CD4-positive, alpha-beta T cell treated with Interleukin-15 for 1 hour (primary cell): ENCODE measurements at regions not wholly inside any gene's neighbourhood (a gene's known extent, or its start where the extent isn't known, plus 50 kb on each side); places are given as distances from the start of the nearest gene placed in this dataset.
"Not testable (repeated sequence)": the region's sequence is repeated elsewhere in the genome, so short reads cannot be mapped to it uniquely, and the experiment has no call there.

Experiments used
- DNase-seq: peaks from one replicate; pipeline ENCODE4 v3.0.0-alpha.2; 2020

DNA sequence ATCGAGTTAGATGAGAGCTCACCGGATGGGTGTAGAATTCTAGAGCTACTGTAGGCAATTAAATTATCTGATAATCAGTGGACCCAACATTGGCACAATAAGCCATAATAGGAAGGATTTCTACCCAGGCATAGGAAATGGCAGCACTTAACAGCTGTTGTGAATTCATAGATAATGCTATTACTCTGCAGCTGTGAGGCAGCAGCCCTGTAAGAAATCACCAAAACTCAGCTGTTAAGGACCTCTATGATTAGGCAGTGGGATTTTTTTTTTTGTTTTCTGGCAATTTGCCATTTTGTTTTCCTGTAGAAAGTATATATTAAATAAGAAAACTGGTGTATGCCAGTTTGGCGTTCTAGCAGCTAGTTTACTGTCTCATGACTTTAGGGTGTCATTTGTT is 609.1 kb upstream of the SLC35B3 start:
- no peak for DNase-seq

DNA sequence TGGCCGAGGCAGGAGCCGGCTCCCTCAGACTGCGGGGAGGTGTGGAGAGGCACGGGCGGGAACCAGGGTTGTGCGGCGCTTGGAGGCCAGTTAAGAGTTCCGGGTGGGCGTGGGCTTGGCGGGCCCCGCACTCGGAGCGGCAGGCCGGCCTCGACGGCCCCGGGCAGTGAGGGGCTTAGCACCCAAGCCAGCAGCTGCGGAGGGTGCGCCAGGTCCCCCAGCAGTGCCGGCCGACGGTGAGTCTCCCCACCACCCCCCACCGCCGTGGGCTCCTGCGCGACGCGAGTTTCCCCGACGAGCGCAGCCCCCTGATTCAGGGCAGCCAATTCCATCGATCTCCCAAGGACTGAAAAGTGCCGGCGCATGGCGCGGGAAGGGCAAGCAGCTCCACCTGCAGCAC is 605.4 kb upstream of the SLC35B3 start:
- no peak for DNase-seq

DNA sequence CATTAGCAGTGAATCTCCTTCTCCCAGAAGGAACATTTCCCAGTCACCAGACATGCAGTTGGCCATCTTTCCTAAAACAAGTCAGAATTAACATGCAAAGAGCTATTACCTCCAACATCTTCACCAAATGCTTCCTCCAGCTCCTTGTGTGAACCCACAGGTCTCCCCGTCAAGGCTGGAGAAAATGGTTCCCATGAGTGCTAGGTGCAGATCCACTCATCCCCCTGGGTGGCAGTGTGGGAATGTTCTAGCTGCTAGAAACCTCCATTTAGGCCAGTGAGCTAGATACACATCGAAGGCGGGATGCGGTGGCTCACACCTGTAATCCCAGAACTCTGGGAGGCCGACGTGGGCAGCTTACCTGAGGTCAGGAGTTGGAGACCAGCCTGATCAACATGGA is 603.9 kb upstream of the SLC35B3 start:
- no peak for DNase-seq

DNA sequence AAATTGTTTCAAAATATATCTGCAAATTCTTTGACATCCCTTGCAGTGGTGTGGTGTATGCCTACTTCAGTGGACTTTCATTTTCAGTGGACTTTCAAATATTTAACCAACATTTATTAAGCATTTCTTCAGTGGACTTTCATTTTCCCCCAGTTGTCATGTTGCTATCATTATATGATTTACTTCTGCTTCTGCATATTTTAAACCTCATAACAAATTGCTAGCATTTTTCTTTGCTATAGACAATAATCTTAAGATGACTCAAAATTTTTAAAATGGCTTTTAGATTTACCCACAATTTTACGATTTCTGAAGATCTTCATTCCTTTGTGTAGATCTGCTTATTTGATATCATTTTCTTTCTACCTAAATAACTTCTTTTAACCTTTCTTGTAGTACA is 592.7 kb upstream of the SLC35B3 start:
- no peak for DNase-seq

DNA sequence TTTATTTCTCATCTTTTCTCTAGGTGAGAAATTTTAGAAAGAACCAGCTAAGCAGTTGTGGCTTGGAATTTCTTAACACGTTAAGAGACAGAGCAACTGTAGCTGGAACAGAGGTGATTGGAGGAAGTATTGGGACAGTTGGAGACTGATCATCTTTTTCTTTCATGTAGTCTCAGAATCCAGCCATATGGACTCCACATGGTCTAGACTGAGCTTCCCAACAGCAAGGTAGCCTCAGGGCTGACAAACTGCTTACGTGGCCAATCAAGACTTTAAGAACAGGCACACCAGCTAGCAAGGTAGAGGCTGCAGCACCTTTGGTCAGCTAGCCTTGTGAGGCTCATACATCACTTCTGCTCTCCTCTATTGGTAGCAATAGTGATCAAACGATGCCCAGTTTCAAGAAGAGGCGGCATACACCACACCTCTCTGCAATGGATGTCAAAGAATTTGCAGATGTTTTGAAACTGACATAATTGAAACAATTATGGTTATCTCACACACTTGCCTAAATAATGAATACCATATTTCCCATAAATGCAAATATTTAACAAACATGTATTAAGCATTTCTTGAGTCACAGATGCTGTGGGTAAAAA is 590.5 kb upstream of the SLC35B3 start:
- DNase-seq = no peak

DNA sequence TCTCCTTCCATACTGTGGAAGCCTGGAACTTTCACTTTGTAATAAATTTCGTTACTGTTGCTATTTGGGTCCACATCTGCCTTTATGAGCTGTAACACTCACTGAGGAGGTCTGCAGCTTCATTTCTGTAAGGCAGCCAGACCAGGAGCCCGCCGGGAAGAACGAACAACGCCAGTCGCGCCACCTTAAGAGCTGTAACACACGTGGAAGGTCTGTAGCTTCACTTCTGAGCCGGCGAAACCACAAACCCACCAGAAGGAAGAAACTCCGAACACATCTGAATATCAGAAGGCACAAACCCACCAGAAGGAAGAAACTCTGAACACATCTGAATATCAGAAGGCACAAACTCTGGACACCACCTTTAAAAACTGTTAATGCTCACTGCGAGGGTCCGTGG is 589.9 kb upstream of the SLC35B3 start:
- DNase-seq = no peak

DNA sequence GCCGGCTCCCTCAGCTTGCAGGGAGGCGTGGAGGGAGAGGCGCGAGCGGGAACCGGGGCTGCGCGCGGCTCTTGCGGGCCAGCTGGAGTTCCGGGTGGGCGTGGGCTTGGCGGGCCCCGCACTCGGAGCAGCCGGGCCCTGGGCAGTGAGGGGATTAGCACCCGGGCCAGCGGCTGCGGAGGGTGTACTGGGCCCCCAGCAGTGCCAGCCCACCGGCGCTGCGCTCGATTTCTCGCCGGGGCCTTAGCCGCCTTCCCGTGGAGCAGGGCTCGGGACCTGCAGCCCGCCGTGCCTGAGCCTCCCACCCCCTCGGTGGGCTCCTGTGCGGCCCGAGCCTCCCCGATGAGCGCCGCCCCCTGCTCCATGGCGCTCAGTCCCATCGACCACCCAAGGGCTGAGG is 588.9 kb upstream of the SLC35B3 start:
- not testable (repeated sequence) for DNase-seq

DNA sequence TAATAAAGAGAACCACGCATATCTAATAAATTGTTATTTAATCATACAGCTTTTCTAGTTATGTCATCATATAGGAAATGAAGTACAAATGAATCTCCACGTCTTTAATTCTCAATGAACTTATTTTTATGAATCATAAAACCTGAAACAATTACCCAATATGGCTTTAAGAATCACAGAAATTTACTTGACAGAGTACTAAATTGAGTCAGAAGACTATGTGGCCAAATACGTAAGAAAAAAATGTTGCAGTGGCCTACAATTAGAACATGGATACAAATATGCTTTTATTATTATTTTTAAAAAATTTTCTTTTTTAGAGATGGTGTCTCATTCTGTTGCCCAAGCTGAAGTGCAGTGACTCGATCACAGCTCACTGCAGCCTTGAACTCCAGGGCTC is 584.7 kb upstream of the SLC35B3 start:
- DNase-seq = no peak

DNA sequence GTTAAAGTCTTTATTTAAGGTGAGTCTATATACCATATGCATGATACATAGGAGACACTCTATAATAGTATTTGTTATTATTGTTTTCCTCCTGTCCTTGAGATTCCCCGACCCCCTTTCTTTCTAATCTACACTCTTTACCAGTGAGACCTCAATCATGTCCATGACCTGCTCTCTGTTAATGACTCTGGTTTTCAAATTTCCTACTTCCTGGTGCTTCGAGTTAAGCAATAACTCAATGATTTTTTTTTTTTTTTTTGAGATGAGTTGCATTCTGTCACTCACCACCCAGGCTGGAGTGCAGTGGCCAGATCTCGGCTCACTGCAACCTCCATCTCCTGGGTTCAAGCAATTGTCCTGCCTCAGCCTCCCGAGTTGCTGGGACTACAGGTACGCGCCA is 574.6 kb upstream of the SLC35B3 start:
- DNase-seq = no peak

DNA sequence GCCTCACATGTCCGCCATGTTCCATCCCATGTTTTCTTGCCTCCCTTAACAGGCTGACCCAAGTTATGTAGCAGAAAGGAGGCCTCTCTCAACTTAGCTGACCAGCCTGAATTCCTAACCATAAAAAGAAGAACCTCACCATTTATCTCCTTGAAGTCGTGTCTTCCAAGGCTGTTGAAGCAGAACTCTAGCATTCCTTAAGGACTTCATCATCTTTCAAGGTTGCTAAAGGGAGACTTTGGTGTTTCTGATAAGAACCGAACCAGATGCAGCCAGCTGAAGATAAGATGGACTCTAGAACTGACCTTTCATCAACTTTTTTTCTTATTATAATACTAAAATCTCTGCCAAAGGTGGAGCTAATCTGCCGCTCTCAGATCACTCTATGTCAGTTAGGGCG is 571.7 kb upstream of the SLC35B3 start:
- DNase-seq = no peak

DNA sequence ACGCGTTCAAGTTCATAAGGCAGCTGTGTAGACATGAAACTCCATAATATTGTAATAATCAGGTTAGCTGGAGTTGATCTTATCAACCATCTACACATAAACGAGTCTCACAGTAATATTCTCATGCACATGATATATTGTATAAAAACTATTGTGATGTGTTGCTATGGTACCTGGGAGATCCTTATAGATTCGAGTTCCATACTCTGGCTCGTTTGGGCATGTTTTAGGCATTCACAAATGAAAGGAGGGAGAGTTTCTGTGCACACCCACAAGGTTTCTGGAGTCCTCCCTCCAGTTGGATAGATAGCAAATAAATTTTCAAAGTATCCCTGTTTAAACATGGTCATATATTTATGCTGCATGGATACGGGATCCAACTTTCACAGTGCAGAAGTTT is 567.5 kb upstream of the SLC35B3 start:
- DNase-seq = no peak

DNA sequence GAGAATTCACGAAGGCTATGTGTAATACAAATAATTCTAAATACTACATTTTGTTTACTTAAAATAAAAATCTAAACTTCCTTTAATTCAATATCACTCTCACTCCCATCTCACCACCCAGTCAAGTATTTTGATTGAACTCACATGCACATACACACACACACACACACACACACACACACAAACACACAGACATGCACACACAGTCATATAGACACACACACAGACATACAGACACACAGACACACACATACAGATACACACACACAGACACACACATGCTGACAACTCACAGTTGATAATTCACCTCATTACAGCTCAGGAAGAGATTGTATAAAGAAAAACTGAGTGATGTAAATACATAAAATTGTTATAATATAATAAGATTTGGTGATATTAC is 559.8 kb upstream of the SLC35B3 start:
- DNase-seq = no peak

DNA sequence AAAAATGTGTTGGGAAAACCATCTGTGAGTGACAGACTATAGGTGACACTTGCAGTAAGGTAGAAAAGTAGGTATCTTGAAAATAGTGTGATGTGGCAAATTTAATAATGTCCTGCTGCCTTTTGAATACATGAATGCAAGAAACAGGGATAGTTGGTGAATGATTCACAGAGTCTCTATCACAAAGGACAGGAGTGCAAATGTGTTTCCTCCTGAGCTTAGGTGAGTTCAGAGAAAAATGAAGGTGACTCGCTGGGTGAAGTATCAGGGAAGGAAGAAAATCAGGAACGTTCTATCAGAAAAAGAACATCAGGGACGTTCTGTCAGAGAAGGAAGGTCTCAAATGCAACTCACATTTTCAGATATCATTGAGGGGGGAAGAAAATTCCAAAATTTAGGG is 557.8 kb upstream of the SLC35B3 start:
- DNase-seq = no peak

DNA sequence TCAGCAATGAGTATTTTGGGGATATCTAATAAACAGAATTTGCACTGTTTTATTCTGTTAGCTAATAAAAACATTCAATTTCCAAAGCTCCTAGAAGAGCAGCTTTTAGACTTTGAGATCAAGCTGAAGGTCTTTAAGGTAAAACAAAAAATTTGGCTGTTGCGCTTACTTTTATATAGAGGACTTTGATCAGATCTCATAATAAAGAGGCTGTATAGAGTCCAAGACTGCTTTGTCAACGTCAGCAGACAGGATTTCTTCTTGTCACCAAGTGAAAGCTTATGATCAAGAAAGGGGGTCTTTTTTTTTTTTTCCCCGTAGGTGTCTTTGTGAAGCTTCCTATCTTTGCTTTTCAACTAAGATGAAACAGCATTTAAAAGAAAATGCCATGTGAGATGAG is 556.5 kb upstream of the SLC35B3 start:
- no peak for DNase-seq

DNA sequence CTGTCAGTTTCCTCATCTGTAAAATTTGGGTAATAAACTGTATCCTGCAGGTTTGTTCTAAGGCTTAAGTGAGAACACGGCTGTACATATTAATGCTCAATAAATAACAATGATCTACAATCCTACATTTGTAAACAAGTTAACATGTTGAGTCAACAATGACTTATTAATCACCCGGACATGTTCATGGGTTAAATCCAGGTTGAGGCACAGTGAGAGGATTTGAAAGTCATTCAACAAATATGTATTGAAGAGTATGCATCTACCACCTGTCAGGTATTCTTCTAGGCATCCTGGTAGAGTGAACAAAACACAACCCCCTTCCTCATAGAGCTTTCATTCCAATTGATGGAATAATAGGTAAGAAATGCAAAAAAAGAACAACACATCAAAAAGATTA is 554.7 kb upstream of the SLC35B3 start:
- DNase-seq = no peak

DNA sequence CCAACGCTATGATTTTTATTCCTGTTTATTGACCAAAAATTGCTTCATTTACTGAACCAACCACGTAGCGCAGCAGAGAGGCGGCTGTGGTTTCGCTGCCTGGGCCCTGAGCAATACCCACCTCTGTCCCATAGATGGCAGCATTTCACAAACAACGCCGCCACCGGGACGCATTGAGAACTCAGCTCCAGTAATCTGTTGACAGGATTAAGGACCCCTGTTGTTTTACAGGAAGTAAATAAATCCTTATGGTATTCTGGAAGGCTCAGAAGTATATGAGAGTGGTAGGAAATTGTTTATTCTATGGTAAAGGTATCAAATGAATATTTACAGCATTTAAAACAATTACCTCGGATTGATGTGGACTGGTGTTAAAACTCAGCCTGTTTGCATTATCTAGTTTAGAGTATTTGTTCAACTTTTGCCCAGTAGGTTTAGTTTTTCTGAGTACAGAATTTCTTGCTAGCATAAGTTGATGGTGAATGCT is 547.9 kb upstream of the SLC35B3 start:
- DNase-seq = peak; percentile 24

DNA sequence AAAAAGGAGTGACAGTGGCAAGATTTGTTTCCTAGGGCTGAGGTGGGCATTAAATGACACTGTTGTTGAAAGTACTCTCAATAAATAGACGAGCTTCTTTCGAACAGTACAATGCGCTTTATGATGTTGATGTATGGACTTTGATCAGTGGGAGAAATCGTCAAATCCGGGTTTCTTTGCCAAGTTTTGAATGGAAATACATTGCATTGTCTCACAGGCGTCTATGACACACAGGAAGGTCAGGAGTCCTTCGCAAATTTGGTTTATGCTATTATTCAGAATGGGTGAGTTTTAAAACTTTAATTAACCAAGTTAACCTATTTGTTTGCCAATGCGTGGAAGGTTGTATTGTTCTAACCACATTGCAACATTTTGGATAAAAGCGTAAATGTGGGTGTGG is 547.3 kb upstream of the SLC35B3 start:
- DNase-seq = no peak

DNA sequence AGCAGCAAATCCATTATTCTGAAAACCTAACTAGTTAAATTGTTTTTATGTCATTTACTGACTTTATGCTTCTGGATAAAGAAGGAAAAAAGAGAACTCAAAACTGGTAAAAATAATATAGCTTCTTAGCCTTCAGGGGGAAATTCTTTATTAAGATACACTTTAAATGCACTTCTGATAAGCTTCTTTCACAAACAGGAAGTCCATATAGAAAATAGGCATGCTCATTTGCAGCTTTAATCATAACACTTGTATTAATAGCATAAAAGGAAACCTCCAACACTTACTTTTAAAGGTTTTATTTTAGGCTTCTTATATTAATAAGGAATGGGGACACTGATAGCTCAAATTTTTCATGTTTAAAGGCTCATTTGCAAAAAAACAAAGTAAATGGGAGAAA is 538.0 kb upstream of the SLC35B3 start:
- no peak for DNase-seq

DNA sequence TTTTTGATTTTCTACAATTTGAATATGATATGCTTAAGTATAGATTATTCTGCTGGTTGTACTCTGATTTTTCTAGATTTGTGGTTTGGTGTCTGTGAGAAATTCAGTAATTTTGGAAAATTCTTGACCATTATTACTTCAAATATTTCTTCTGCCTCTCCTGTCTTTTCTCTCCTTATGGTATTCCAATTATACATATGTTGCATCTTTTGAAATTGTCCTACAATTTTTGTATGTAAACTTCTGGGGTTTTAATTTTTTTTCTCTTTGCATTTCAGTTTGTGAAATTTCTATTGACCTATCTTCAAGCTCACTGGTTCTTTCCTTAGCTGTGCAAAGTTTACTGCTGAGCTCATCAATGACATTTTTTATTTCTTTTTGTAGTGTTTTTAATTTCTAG is 534.4 kb upstream of the SLC35B3 start:
- DNase-seq = no peak

DNA sequence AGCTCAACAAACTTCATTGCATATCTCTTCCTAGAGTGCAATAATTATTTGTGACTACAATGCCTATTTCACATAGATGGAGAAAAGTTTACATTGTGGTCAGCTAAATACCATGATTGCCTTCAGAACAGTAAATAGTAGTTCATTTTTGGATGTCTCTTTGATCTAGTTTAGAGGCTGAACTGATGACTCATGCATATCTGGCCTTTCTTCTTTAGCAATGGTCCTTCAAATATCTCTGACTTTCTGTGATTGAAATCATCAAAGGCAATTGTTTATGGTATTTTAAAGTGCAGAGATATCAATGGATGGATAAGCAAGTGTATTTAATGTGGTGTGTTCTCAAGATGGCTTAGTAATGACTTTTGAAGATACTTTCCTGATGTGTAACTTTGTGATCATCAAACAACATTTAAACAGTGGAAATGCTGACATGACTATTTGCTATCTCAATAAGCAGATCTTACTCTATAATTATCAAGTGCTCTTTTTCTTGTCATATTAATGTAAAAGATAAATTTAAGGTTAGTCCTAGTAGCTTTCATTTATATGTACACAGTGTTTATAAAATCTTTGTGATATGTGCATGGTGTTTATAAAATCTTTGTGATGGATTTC is 523.7 kb upstream of the SLC35B3 start:
- DNase-seq = no peak

DNA sequence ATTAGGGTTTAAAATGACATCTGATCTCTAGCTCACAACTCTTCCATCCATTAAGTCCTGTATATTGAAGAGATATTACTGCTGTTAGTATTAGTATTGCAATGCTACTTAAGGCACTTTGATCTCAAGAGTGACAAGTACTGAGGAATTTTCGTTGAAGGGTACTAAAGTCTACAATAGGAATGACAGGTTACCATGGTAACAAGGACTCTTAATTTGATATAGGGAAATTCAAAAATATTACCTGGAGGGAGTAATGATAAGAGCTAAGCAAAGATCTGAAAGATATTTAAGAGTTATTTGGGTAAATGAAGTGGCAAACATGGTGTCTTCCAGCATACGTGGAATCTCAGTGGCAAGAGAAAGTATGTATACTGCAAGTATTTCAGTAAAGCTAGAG is 518.0 kb upstream of the SLC35B3 start:
- DNase-seq = no peak

DNA sequence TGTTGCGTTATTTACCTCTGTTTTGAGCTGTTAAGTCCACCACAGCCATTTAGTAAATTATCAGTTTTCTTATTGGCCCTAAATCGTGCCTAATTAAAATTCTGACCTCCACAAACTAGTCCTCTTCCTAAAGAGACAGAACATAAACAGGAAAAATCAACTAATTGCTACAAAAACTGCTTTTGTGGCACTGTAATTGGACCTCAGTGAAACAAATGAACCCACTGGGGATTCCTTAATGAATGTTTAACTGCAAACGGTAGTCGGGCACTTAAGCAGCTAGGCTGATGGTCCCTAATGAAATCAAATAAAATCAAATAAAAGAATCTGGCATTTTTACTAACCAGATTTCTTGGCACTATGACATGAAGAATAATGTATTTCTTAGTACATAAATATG is 513.4 kb upstream of the SLC35B3 start:
- DNase-seq = no peak

DNA sequence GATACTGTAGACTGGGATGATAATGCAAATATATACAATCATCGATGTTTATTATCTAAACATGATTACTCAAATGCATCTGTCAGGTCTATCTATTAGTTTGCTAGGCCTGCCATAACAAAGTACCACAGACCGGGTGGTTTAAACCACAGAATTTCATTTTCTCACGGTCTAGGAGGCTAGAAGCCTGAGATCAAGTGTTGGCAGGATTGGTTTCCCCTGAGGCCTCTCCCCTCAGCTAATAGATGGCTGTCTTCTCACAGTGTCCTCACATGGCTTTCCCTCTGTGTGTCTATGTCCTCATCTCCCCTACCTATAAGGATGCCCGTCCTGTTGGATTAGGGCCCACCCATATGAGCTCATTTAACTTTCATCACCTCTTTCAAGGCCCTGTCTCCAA is 512.6 kb upstream of the SLC35B3 start:
- DNase-seq = no peak

DNA sequence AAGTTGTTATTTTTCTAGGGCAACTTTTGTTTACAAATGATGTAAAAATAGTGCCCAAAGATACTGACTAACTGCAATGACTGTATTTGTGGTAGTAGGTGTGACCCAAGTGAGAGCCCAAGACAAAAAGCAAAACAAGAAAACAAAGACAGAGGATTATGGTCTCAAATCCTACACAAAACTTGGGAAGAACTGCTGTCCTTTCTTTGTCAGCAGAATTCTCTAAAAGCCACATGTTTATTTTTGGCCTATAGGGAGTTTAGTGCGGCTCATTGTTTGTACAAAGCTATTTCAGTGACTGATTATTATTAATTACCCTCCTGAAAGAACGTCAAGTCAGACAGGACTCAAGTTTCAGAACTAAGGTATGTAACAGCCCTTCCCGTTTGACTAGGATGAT is 509.2 kb upstream of the SLC35B3 start:
- DNase-seq = no peak

DNA sequence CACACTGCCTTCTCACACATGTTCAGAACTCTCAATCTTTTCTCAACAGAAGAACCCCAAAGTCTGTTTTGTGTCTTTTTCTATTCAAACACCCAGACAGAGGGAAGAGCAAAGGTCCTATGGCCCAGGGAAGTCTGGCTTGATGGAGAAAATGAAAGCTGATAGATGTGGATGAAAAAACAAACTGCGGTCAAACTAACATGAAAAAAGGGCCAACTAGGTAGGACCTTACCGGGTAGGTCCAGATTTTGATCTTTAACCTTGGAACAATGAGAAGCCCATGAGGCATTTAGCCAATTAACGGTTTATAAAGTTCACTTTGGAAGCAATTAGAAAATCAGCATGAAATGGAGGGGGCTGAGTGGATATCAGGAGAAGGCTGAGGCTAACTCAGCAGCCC is 507.7 kb upstream of the SLC35B3 start:
- DNase-seq = no peak
